ENCODE measurements at regions not wholly inside any gene's neighbourhood (a gene's known extent, or its start where the extent isn't known, plus 50 kb on each side); places are given as distances from the start of the nearest gene placed in this dataset.
A peak's percentile ranks its signal among the peaks of the same experiment; 100 is the strongest.

DNA sequence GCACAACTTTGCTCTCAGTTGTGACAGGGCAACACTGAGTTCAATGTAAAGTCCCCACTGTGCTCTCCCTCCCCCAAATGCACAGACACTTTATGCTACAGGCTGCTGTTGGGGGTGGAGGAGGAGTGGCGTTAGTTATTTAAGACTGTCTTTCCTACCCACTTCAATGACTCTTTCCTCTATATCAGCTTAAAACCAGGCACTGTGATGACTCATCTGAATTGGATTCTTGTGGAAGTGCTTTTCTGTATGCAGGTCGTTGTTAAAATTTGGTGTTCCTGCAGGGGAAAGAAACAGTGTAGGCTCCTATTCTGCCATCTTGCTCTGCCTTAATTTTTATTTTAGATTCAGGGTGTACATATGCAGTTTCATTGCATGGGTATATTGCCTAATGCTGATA lies 1157.2 kb upstream of the ADGRL3 start:
- DNase-seq: no peak

DNA sequence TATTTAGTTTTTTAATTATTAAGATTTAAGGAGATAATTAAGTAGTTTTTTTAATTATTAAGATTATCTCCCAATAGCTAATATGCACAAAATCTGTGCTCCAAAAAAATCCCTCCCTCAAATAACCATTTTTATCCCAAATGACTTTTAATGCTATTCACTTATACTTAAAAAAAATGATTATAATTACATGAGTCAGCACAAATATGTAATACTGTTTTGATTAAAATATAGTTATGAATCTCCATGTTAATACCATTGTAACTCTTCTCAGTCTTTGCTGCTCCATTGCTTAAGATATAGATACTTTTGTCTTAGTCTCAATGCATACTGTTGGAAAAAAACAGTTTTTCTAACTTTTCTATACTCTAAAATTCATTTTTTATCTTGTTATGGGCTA lies 1121.1 kb upstream of the ADGRL3 start:
- no peak for DNase-seq

DNA sequence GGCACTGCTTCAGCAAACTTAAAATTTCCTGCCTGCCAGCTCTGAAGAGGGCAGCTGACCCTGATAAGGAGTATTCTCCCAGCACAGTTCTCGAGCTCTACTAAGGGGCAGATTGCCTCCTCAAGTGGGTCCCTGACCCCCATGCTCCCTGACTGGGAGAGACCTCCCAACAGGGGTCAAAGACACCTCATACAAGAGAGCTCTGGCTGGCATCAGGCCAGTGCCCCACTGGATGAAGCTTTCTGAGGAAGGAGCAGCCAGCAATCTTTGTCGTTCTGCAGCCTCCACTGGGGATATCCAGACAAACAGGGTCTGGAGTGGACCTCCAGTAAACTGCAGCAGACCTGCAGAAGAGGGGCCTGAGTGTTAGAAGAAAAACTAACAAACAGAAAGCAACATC lies 1118.3 kb upstream of the ADGRL3 start:
- DNase-seq: no peak

DNA sequence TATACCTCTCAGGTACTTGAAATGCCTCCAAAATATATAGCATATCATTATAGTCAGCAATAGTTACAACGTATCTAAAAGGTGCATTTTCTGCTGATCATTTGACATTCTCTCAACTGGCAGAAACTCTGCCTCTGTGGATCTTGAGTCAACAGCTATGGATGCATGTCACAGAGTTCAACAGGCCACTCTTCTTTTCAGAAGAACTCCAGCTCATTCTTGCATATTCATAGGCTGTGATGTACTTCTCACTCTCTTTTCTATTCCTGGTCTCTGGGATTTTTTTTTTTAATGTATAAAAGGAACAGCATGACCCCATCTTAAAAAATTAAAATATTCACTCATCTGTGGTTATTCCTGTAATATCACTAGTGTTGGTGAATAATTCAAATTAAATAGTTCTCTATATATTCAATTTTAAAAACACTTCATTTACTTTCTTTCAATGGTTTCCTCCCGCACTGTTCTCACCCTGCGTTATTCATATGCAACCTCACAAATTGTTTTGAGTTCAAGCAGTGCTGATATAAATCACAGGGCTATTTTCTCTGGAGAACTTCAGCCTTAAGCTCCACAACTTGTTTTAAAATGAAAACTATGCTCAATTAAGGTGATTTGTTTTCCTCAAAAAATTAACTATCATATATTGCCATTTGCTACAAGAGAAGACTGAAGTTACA lies 1111.2 kb upstream of the ADGRL3 start:
- no peak for DNase-seq

DNA sequence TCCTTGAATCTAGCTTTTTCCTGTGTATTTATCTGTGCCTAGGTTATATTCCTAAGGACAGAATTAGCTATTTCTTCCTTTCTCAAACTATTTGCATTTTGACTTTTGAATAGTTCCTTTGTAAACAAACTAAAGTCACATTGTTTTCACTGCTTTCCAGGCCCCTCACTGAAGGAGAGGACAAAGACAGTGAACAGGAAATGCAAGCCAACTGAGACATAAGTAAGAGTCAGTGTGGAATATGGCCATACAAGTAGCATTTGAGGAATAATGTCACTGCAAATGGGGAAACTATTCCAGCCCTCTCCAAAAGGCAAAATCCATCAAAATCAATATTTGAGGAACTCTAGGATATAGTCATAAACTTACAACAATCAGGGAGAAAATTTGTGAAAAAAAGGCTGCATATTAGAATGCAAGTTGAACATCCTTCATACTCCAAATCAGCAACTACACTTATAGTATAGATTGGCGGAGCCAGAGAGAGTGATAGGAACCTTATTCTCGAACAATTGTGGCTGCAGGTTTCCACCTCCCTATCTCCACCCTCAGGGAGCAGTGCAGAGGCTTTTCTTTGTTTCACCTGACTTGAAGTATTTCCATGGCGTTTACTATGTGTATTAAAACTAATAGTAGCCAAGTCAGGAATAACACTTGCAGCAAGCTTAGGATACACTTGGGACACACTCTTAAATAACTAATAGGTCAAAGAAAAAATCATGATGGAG lies 1110.4 kb upstream of the ADGRL3 start:
- DNase-seq: no peak

DNA sequence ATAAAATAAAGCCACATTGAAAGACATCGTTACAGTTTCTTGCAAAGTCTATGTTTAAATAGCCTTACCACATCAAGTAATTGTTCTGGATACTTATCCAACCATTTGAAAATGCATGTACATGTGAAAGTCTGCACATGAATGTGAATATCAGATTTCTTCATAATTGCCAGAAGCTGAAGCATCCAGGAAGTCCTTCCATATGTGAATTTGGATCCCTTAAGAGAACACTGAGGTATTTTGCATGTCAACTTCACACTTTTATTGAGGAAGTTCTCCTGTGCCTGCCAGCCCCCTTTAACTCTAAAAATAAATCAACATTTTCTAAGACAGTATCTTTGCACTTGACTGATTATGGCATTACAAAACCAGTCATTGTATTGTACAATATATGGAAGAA lies 1103.5 kb upstream of the ADGRL3 start:
- no peak for DNase-seq

DNA sequence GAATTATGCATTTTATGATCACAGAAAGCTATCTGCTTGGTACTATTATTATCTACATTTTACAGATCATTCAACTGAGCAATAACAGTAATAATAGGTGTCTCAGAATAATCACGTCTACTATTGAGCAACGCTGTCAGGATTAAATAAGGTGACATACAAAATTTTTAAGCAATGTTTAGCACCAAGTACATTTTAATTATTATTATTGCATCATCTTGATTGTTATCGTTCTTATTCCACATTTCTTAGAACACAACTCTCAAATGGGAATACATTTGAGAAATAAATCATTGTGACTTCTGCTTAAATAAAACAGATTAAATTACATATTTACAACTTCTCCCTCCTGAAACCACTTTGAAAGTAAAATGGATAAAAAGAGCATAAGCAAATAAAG lies 1083.5 kb upstream of the ADGRL3 start:
- DNase-seq: no peak

DNA sequence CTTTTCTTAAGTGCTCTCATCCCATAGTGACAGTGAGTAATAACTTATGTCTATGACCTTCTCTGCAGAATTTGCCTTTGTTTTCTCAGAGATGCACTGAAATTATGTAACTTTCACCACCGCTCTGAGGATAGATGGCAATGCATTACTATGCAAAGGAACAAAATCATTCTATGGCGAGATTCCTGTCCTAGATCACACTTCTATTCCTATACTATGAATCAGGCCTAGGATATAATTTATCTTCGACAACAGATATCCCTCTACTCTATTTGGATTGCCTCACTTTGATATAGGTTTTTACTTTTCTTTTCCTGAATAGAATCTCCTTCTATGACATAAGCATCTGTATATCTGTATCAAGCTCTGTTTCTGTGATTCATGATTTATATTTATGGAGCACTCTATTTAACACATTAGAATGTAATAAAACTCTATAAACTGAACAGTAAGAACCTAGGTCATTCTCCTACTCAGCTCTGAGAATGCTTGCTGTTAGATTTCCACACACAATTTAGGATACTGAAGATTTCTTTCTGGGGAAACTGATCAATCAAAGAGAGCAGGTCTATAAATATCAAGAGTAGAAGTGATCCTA lies 1082.3 kb upstream of the ADGRL3 start:
- DNase-seq: no peak

DNA sequence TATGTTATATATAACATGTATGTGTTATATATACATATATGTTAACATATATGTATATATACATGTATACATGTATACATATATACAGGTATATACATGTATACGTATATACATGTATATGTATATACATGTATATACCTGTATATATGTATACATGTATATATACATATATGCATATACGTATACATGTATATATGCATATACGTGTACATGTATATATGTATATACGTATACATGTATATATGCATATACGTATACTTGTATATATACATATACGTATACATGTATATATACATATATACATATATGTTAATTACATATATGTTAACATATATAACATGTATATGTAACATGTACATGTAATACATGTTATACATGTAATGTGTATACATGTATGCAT lies 1077.3 kb upstream of the ADGRL3 start:
- DNase-seq: no peak

DNA sequence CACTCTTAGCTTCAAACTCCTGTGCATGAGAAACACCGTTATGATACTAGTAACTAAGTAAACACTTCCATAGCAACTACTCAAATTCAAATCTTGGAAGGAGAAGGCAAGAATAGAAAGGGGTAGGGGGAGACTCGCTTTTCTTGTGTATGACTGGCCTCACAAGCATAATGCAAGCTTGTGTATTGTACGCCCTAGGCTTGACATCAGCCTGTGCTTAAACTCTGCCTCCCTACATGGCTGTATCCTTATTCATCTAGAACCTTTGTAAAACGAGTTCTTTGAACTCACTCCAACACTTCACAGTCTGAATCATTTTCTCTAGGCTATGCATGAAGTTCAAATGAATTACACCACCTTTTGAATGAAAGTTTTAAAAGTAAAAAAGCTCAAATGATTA lies 1071.2 kb upstream of the ADGRL3 start:
- DNase-seq: no peak

DNA sequence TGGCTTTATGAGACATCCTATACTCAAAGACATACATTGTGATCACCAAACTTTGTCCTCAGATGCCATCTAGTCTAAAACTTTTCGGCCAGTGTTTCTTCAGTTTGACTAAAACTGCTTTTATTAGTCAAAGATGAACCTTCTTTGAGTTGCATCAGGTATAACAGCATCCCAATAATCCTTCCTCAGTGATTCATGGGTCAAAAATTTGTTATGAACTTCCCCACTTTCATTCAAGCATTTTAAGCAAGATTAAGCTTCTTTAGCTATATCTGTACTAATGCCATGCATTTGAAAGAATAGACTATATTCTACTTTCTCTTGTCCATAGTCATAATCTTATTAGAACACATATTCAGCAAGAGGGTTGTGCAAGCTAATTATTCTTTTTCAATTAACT lies 1070.4 kb upstream of the ADGRL3 start:
- no peak for DNase-seq

DNA sequence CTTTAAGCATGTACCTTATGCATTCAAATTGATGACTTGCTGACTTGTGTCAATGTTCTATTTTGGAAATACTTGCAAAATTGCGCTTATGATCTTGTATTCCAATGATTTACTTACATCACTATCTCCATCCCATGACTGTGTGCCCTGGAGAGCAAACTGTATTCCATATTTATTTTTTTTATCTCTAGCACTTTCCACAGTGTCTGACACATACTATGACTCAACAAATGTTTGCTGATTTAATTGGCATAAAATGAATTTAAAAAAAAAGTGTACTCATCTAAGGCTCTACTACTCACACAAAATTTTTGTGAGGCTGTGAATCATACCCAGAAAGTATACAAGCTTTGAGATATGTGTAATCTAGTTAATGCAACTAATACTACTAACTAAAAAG lies 1066.8 kb upstream of the ADGRL3 start:
- DNase-seq: no peak

DNA sequence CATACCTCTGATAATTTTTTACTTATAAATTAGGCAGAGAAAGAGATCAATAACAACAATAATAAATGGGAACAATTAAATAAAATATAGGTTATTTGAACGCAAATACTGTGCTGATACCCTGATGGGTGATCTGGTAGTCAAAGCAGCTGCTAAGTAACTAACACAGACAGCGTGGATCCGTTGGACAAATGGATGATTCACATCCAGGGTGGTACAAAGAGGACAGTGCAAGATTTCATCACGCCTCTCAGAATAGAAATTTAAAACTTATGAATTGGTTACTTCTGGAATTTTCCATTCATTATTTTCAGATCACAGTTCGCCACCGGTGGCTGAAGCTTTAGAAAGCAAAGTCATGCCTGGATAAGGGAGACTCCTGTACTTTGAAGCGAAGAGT lies 1066.0 kb upstream of the ADGRL3 start:
- no peak for DNase-seq

DNA sequence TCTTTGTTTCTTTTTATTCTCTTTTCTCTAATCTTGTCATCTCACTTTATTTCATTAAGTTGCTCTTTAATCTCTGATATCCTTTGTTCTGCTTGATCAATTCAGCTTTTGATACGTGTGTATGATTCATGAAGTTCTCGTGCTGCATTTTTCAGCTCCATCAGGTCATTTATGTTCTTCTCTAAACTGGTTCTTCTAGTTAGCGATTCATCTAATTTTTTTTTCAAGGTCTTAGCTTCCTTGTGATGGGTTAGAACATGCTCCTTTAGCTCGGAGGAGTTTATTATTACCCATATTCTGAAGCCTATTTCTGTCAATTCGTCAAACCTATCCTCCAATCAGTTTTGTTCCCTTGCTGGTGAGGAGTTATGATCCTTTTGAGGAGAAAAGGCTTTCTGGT lies 1045.0 kb upstream of the ADGRL3 start:
- DNase-seq: no peak

DNA sequence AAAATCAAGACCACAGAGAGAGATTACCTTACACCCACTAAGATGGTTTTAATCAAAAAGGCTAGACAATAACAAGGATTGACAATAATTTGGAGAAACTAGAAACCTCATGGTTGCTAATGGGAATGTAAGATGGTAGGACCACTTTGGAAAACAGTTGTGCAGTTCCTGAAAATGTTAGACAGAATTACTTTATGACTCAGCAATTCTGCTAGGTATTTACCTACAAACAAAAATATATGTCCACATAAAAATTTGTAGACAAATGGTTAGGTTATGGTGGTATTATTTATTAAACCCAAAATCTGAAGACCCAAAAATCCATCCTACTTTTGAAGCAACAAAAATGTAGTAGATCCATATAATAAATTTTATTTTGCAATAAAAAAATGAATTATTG lies 1027.0 kb upstream of the ADGRL3 start:
- DNase-seq: no peak

DNA sequence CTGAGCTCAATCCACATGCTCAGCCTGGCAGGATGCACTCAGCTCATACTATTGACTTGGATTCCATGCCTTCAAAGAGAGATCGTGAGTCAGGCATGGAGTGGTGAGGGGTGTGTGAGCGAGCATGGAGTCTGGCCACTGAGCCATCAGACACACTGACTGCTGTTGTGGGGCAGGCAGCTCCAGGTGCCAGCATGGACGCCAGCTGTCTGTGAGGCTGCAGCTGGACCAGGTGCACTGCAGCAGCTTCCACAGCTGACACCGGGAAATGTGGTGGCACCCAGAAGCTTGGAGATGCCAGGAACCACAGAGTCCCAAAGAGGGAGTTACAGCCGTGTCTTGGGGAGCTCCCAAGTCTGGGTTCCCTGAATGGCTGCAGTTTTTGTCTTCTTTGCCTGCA lies 1026.4 kb upstream of the ADGRL3 start:
- no peak for DNase-seq

DNA sequence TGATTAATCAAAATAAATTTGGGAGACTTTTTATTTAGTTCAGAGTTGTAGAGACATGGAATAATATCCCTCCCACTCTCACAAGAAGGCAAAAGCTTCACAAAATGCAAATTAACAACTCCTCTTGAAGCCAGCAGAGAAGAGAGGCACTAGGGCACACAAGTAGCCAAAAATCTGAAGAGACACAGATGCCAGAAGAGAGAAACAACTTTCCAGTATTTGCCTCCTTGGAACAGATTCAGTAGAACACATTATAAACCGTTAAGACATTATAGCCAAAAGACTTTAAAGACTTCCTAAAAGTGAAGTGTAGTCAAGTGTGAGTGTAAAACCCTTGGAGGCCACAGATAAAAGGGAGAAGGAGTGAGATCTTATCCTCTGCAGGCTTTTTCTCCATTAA lies 1024.9 kb upstream of the ADGRL3 start:
- DNase-seq: no peak

DNA sequence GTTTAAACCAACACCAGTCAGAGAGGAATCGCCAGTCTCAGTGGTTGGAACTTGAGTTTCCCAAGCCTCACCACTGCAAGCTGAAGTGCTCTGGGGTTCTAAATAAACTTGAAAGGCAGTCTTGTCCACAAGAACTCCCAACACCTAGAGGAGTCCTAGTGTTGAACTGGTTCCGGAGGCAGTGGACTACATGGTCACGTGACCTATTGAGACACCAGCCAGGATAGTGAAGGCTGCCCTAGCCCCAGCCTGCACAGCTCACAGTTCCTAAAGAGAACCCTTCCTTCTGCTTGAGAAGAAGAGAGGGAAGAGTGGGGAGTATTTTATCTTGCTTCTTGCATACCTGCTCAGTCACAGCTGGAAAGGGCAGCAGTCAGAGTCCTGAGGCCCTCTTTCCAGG lies 1012.7 kb upstream of the ADGRL3 start:
- DNase-seq: no peak

DNA sequence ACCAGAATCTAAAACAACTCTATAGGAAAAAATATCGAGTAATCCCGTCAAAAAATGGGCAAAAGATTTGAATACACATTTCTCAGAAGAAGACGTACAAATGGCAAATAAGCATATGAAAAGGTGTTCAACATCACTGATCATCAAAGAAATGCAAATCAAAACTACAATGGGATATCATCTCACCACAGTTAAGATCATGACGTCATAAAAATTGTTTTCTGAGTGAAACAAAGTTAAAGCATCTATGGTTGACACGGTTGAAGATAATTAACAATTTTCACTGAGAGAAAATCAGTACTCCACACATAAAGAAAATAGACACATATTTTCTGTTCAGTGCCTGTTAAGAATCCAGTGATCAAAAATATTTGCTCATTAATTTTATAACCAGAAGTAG lies 1010.8 kb upstream of the ADGRL3 start:
- DNase-seq: no peak

DNA sequence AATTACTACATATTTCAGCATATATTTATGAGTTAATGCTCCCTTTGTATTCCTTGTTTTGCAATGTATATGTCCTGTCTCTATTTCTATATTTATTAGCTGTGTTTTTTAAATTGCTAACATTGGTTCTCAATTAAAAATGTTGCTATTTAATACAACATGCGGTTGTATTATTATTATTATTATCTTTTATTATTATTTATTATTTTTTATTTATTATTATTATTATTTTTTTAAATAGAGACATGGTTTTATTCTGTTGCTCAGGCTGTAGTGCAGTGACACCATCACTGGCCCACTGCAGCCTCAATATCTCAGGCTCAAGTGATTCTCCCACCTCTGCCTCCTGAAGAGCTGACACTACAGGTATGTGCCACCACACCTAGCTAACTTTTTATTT lies 1005.9 kb upstream of the ADGRL3 start:
- DNase-seq: no peak

DNA sequence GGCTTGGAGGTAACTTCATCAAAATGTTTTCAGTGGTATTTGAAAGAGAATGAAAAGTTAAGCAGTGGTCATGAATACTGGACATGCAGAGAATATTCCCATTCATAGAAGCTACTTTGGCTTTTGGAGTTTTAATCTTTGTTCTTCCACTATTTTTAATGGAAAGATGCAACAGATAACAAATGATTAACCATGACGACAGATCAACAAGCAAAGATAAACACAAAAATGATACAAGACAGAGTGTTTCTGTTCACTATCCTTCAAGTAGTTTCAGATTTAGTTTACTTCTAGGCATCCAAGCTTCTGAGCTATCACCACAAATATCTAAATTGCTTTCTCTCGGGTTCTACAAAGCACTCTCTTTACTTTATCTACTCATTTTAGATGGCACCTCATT lies 1004.9 kb upstream of the ADGRL3 start:
- no peak for DNase-seq

DNA sequence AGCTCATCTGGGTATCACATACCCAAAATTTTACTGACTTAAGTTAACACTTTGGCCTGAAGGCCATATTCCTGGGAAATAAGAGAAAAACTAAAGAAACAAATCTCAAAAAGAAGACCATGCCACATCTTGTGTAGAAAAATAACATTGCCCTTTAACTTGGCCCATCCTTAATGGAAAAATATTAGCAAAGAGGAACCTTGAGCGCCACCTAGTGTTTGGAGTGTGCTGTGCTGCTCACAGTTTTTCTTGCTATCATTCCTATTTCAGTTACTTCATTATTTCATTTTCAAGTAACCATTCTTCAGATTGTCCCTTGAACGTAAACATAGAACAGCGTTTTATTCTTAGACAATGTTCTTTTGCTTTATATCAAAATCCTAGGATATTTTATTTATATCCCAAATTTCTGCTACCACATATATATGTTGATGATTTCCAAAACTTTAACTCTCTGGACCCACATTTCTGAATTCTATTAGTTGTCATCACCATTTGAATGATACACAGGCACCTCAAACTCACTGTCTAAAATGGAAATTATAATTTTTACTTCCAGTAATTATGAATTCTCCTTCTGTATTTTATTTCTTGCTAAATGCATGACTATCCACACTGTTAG lies 999.0 kb upstream of the ADGRL3 start:
- peak; percentile 49 for DNase-seq

DNA sequence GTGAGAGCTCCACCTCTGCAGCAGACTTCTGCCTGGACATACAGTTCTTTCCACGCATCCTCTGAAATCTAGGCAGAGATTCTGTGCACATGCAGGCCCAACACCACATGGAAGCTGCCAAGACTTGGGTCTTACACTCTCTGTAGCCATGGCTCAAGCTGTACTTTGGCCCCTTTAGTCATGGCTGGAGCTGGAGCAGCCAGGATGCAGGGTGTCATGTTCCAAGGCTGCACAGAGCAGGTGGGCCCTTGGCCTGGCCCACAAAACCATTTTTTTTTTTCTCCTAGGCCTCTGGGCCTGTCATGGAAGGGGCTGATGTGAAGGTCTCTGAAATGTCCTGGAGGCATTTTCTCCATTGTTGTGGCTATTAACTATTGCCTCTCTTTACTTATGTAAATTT lies 990.5 kb upstream of the ADGRL3 start:
- DNase-seq: no peak

DNA sequence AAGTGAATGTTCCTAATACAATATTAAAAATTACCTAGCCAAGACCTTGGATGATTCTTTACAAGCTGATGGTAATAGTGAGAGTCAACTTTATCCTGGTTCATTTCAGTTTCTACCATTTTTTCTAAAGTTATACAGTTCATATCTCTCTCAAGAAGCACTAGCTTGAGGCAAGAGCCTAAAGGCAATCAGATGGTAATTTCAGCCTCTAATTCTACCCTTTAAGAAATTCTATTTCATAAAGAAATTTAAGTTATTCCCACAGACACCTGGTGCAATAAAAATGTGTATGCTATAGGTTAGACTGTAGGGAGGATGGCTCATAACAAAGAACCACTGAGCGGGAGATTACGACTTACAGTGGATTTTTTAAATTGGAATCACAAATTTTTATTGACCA lies 984.2 kb upstream of the ADGRL3 start:
- DNase-seq: no peak
